HepG2 (cell line): ENCODE measurements at regions not wholly inside any gene's neighbourhood (a gene's known extent, or its start where the extent isn't known, plus 50 kb on each side); places are given as distances from the start of the nearest gene placed in this dataset.
A peak's percentile ranks its signal among the peaks of the same experiment; 100 is the strongest.

Source experiments
- ATAC-seq: fragments of 200-7000 bp; cut with Tn5 transposase; 3 replicates; pipeline ENCODE4 v1.9.1; 2020; ENCODE audit warnings: mild to moderate bottlenecking, moderate library complexity
- BruUV-seq: library from RNA; stranded (reverse); fragments of 400-500 nt; replicated peaks from 2 replicates; lab custom pipeline; 2021; lab: Mats Ljungman, UMichigan
- CTCF ChIA-PET: fragments of 300-600 bp; formaldehyde crosslinking; extraction: SDS; loops from one replicate; lab custom pipeline; 2021; ENCODE audit warnings: low total read pairs, inconsistent platforms, low intra/inter-chr PET ratio; lab: Yijun Ruan, JAX
- POLR2A ChIA-PET: fragments of 350-600 bp; sonication (Branson Sonifier 250); formaldehyde crosslinking; loops from one replicate; lab custom pipeline; 2020; ENCODE audit warnings: antibody characterized with exemption, inconsistent platforms; lab: Yijun Ruan, JAX
- DNase-seq: peaks from one replicate; pipeline ENCODE4 v3.0.0-alpha.2; 2015; ENCODE audit warnings: low spot score
- FAIRE-seq: peaks from 3 replicates; lab custom pipeline; 2011; peaks lifted over from hg19 to GRCh38; lab: Jason Lieb, UNC
- H2AFZ ChIP-seq: one replicate; pipeline ENCODE4 v1.6.1; 2011; ENCODE audit warnings: low read length, inconsistent platforms
- H3K27ac ChIP-seq: fragments of 300-600 bp; 3 replicates; pipeline ENCODE4 v1.8.0; 2011; ENCODE audit warnings: mixed run types, mild to moderate bottlenecking, mixed read lengths, low read length, inconsistent platforms; ENCODE audit not compliant: insufficient read depth; ENCODE audit errors: extremely low read length
- H3K27me3 ChIP-seq, 2 experiments: fragments of 200-600 bp in 1 of 2; 2 replicates in 1 of 2; 3 replicates in 1 of 2; pipeline versions ENCODE4 v1.6.0 to v1.8.0; 2011; ENCODE audit warnings: low read length in 2 of 2, mild to moderate bottlenecking in 2 of 2, moderate library complexity in 2 of 2, inconsistent platforms in 1 of 2; ENCODE audit not compliant: insufficient read depth in 2 of 2, control insufficient read depth in 1 of 2
- H3K36me3 ChIP-seq, 2 experiments: fragments of 200-600 bp in 1 of 2; replicated peaks in 1 of 2; 2 replicates in 1 of 2; 3 replicates in 1 of 2; pipeline versions ENCODE4 v1.5.1 to v1.8.0; 2011; ENCODE audit warnings: low read length in 2 of 2, inconsistent platforms in 1 of 2; ENCODE audit not compliant: insufficient read depth in 2 of 2, control insufficient read depth in 1 of 2
- H3K4me1 ChIP-seq: 2 replicates; pipeline ENCODE4 v1.5.1; 2012; ENCODE audit warnings: low read length, inconsistent platforms; ENCODE audit not compliant: insufficient read depth
- H3K4me2 ChIP-seq: 2 replicates; pipeline ENCODE4 v1.6.0; 2011; ENCODE audit warnings: low read depth, low read length, inconsistent platforms
- H3K4me3 ChIP-seq, 3 experiments: fragments of 200-600 bp in 1 of 3; sonication (generic), shearing (Covaris generic) in 1 of 3; replicated peaks in 1 of 3; 2 replicates each; pipeline ENCODE4 v1.5.1; 2011 to 2016; ENCODE audit warnings: low read length in 3 of 3, inconsistent platforms in 2 of 3, low read depth in 2 of 3, mild to moderate bottlenecking in 2 of 3, control low read depth in 1 of 3, mixed read lengths in 1 of 3; ENCODE audit not compliant: insufficient read depth in 1 of 3
- H3K79me2 ChIP-seq: one replicate; pipeline ENCODE4 v1.6.1; 2011; ENCODE audit warnings: low read length, inconsistent platforms; ENCODE audit not compliant: insufficient read depth
- H3K9ac ChIP-seq: 2 replicates; pipeline ENCODE4 v1.6.0; 2011; ENCODE audit warnings: mild to moderate bottlenecking, low read depth, low read length, inconsistent platforms; ENCODE audit not compliant: insufficient read depth
- H3K9me3 ChIP-seq: 2 replicates; pipeline ENCODE4 v1.5.1; 2012; ENCODE audit warnings: mild to moderate bottlenecking, low read length
- H4K20me1 ChIP-seq: 2 replicates; pipeline ENCODE4 v1.6.0; 2011; ENCODE audit warnings: inconsistent platforms, mild to moderate bottlenecking, low read length, moderate library complexity; ENCODE audit not compliant: insufficient read depth
- CTCF ChIP-seq: sonication (generic); formaldehyde crosslinking; IDR thresholded peaks from 2 replicates; pipeline ENCODE4 v1.5.0; 2020; ENCODE audit warnings: mild to moderate bottlenecking, missing genetic modification reagents, moderate library complexity
- HOXD1 ChIP-seq: sonication (generic); formaldehyde crosslinking; IDR thresholded peaks from 2 replicates; pipeline ENCODE4 v1.5.0; 2020; ENCODE audit warnings: missing genetic modification reagents
- MEF2D ChIP-seq: sonication (generic); formaldehyde crosslinking; IDR thresholded peaks from 2 replicates; pipeline ENCODE4 v1.5.1; 2020; ENCODE audit warnings: mild to moderate bottlenecking, missing genetic modification reagents
- MYPOP ChIP-seq: sonication (generic); formaldehyde crosslinking; IDR thresholded peaks from 2 replicates; pipeline ENCODE4 v1.8.1; 2023; ENCODE audit warnings: mild to moderate bottlenecking, moderate library complexity, missing genetic modification reagents
- MZF1 ChIP-seq: sonication (generic); formaldehyde crosslinking; IDR thresholded peaks from 2 replicates; pipeline ENCODE4 v1.8.1; 2023; ENCODE audit warnings: mild to moderate bottlenecking, missing genetic modification reagents, borderline replicate concordance
- RNF2 ChIP-seq: fragments of 450-650 bp; conservative IDR thresholded peaks from 2 replicates; pipeline ENCODE4 v1.6.1; 2016; ENCODE audit warnings: low read depth
- STAG1 ChIP-seq: sonication (generic); formaldehyde crosslinking; IDR thresholded peaks from 2 replicates; pipeline ENCODE4 v1.4.0; 2020; ENCODE audit warnings: missing genetic modification reagents
- THYN1 ChIP-seq: sonication (generic); formaldehyde crosslinking; IDR thresholded peaks from 2 replicates; pipeline ENCODE4 v1.8.1; 2023; ENCODE audit warnings: low read depth, mild to moderate bottlenecking, moderate library complexity, missing genetic modification reagents, borderline replicate concordance
- ZEB1 ChIP-seq: IDR thresholded peaks from 2 replicates; pipeline ENCODE4 v1.6.1; 2012; ENCODE audit warnings: mild to moderate bottlenecking, low read depth, inconsistent platforms; ENCODE audit not compliant: insufficient replicate concordance
- ZNF20 ChIP-seq: sonication (generic); formaldehyde crosslinking; IDR thresholded peaks from 2 replicates; pipeline ENCODE4 v1.4.0; 2020; ENCODE audit warnings: mild to moderate bottlenecking, moderate library complexity, missing genetic modification reagents
- ZNF230 ChIP-seq: sonication (generic); formaldehyde crosslinking; IDR thresholded peaks from 2 replicates; pipeline ENCODE4 v1.4.0; 2020; ENCODE audit warnings: mild to moderate bottlenecking, missing genetic modification reagents
- ZNF563 ChIP-seq: sonication (generic); formaldehyde crosslinking; IDR thresholded peaks from 2 replicates; pipeline ENCODE4 v1.8.0; 2022; ENCODE audit warnings: mild to moderate bottlenecking, moderate library complexity, missing genetic modification reagents
- ZNF878 ChIP-seq: sonication (generic); formaldehyde crosslinking; IDR thresholded peaks from 2 replicates; pipeline ENCODE4 v1.8.1; 2023; ENCODE audit warnings: mild to moderate bottlenecking, missing genetic modification reagents, moderate library complexity
- ZUFSP ChIP-seq: sonication (generic); formaldehyde crosslinking; IDR thresholded peaks from 2 replicates; pipeline ENCODE4 v1.9.0; 2021; ENCODE audit warnings: missing genetic modification reagents, mild to moderate bottlenecking, borderline replicate concordance
- WGBS: methylation state at CpG from one replicate; pipeline ENCODE4 v1.1.6; 2017; ENCODE audit warnings: low lambda C conversion rate; 5-methylcytosine and 5-hydroxymethylcytosine counted together
- in situ Hi-C: cut with HindIII; loops from 2 replicates; pipeline ENCODE4 v1.10.0; 2017; ENCODE audit warnings: low pct_unique_long_range_greater_than_20kb; ENCODE audit not compliant: extremely low pct_ligation_motif_present
- intact Hi-C: fragments of 100-400 bp; cut with micrococcal nuclease; formaldehyde crosslinking; loops from one replicate; pipeline ENCODE4 v1.10.0; 2022; ENCODE audit not compliant: unreplicated experiment

- no peaks in the 10 kb centered on the region for H3K9me3 ChIP-seq
- no peaks in the 10 kb centered on the region for H4K20me1 ChIP-seq
- CTCF ChIA-PET, result no interaction called here
- no peak overlapping the region for H3K27ac ChIP-seq
- H3K4me3 ChIP-seq, result no peak overlapping the region
- no peak overlapping the region for H3K4me2 ChIP-seq
- no peak overlapping the region for H3K9ac ChIP-seq
- TF ChIP-seq ZNF230 (CRISPR knock-in tag) (peak; percentile 94), THYN1 (CRISPR knock-in tag) (no peak), STAG1 (0 out of 2 replicates have a peak, but pooled peaks have one; percentile 14), CTCF (CRISPR knock-in tag) (peak; percentile 38)
- TF ChIP-seq, all 625 proteins: peak for 3
- ATAC-seq (peak; percentile 82), DNase-seq (peak; percentile 27), FAIRE-seq (peak; percentile 18)
- Histone ChIP-seq H3K4me1 (no peaks in the 10 kb centered on the region), H3K79me2 (no peaks in the 10 kb centered on the region), H3K27me3 (no peaks in the 10 kb centered on the region), H2AFZ (no peak overlapping the region), H3K36me3 (no peaks in the 10 kb centered on the region)
- intact Hi-C loops, result no loop called here
- POLR2A ChIA-PET, result no interaction called here
- 10% methylated on average over 5 of the region's 6 CpGs for WGBS
- in situ Hi-C loops, result no loop called here
- BruUV-seq, result no TSS peak
These were observed 102.0 kb downstream of the SLITRK1 start for GRCh38 chr13:83780227-83780626.

- BruUV-seq, result no TSS peak
- DNase-seq, result no peak
- Histone ChIP-seq H3K27ac (no peak overlapping the region), H3K9ac (no peak overlapping the region), H2AFZ (no peak overlapping the region), H3K4me3 (no peak overlapping the region), H3K36me3 (no peaks in the 10 kb centered on the region), H3K79me2 (no peaks in the 10 kb centered on the region), H3K4me1 (no peaks in the 10 kb centered on the region), H4K20me1 (no peaks in the 10 kb centered on the region), H3K9me3 (no peaks in the 10 kb centered on the region), H3K4me2 (no peak overlapping the region), H3K27me3 (no peaks in the 10 kb centered on the region)
- ChIA-PET CTCF (no interaction called here), POLR2A (no interaction called here)
- FAIRE-seq, result no peak
- 1% methylated on average over 2 of the region's 2 CpGs for WGBS
- no peak for ATAC-seq
- intact Hi-C loops, result no loop called here
- in situ Hi-C loops, result no loop called here
- TF ChIP-seq HOXD1 (CRISPR knock-in tag) (no peak), ZNF20 (CRISPR knock-in tag) (no peak), RNF2 (no peak), MZF1 (CRISPR knock-in tag) (no peak), MEF2D (no peak), ZNF563 (CRISPR knock-in tag) (no peak), ZEB1 (no peak), ZUFSP (CRISPR knock-in tag) (no peak), MYPOP (CRISPR knock-in tag) (no peak), ZNF878 (CRISPR knock-in tag) (no peak)
These were observed 108.3 kb downstream of the SLITRK1 start for GRCh38 chr13:83773961-83774360.
